Midbrain (tissue), 1 donor: ENCODE measurements at regions not wholly inside any gene's neighbourhood (a gene's known extent, or its start where the extent isn't known, plus 50 kb on each side); places are given as distances from the start of the nearest gene placed in this dataset.

Experiments used
- DNase-seq: peaks from one replicate; lab custom pipeline; 2025; lab: John Stamatoyannopoulos, UW

DNA sequence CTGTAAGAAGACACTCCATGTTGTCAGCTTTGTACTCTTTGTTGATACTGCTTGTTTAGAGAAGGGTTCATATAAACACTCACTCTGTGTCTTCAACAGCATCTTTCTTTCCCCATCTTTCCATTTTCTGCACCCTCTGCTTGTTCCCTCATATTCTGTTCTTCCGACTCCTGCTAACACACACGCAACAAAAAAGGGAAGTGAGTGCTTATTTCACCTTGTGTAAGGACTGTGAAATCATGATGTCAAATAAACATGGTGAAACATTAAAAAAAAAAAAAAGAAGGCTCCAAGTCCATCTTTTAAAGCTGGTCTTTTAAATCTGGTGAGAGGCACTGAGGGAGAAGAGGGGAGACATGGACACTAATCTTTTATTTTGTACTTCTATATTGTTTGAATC is 145.4 kb downstream of the RPAP3 start:
- DNase-seq, result no peak

DNA sequence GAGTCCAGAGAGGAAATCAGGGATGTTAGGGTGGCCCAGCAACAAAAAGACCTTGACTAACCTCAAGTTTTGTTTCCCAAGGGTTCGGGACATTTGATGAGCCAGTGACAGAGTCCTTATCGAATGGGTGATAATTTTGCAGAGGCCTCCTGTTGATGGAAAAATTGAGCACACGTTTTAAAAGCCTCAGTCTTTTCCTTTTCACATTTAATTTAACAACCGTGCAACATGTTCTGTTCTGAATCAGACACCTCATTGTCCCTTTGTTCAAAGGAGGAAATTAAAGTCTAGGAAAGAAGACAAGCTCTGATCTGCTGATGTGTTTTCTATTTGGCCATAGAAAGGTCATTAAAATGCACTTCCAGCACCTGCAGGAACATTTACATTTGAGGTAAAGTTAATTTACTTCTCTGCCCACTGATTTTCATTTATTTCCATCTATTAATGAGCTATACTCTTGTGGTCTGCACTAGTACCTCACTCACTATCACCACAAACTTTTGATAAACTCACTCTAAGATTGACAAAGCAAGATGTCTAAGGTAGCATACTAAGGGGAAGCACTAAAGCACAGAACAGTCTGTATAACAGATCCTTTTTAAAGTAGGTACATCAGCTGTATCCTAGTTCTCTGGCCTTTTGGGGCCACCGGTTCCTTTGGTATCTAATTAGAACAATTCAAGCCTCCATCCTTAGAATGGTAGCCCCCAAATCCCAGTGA is 147.0 kb downstream of the RPAP3 start:
- no peak for DNase-seq

DNA sequence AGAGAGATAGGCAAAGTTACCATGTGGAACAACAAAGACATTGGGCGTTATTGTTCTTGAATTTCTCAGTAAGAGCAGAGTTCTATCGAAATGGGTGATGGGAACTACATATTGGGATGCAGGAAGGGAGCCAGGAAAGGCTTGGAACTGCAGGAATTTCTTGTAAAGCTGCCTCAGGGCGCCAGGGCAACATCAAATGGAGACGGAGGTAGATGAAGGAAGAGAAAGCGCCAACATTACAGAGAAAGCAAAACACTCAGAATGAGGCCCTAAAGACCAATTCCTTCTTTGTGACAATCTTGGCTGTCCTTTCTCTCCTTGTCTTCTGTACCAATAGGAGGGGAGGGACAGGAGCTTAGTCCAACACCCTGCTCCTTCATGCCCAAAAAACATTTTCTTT is 148.4 kb downstream of the RPAP3 start:
- peak; percentile 35 for DNase-seq

DNA sequence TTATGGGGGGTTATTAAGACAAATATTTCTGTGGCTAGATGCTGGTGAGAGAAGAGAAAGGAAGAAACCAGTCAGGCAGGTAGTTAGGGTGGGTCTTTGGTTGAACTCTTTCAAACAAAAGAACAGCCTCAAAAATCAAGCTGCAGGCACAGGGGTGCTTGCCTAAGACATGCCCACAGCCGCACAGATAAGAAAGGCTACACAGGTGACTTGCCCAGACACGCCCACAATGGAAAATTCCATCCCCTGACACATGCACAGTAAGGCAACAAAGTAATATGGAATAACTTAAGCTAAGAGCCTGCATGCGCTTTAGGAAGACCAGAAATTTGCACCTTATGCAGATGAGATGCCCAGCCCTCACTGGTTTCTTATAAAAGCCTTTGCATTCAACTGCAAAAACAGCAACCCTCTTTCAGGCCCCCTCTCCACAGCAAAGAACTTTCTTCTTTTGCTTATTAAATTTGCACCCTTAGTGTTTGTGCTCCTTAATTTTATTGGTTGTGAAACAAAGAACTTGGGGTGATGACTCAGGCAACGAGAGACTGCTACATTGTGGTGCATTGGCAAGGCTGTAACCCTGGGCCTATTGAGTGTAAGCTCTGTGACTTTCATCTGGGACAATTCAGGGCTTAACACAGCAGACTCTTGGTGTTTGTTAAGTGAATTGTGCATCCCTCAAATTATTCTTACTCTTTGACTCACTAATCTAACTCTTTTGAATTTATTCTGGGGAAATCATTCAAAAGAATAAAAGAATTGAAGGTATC is 149.4 kb downstream of the RPAP3 start:
- DNase-seq, result peak; percentile 42

DNA sequence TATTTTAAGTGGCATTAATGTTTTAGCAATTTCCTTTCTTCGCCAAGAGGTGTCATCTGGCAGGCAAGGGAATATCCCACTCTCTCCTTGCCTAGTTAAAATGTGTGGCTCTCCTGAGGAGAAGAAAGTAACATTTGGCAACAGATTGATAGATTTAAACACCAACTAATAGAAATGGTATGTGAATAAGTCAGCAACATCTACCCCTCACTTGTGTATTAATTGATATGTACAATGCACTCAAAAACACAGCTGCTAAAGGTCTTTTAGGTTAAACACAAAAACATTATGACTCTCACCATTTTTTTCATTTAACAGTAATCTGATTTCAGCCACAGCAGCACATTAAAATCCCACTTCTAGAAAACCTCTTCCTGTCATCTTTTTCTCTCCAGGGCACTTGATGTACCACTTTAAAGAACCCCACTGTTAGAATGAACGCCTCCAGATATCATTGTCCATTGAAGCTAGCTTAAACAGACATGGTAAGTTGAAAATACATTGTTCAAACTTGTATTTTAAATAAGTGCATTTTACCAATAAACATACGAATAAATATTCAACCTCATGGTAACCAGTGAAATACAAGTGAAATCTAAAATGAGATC is 151.7 kb downstream of the RPAP3 start:
- no peak for DNase-seq

DNA sequence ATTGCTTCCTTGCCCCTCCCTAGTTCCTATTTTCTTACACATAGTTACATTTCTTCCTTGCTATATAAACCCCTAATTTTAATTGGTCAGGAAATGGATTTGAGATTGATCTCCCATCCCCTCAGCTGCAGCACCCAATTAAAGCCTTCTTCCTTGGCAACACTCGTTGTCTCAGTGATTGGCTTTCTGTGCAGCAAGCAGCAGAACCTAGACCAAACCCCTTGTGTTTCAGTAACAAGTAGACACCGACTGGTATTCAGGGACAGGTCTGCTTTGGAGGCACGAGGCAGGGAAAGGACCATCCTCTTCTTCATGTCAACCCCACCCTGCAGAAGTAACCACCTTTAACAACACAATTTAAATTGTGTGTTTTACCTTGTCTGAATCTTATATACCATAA is 152.6 kb downstream of the RPAP3 start:
- no peak for DNase-seq

DNA sequence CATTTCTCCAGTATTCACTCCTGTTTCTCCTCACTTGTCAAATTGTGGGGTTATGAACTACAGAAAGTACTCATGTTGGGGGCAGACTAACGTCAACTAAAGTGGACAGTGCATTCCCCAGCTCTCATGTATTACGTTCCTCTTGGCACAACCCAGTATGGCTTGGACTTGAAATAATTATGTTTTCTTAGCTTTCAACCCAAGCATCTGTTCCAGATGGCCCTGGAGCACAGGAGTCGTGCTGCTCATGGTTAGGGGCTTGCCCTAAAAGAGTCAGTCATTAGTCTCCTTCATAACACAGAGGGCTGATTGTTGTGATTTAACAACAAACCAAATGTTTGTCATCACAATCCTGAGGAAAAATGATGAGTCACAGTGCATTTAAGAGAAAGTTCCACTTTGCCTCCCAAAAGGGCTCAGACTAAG is 154.4 kb downstream of the RPAP3 start:
- peak; percentile 2 for DNase-seq

DNA sequence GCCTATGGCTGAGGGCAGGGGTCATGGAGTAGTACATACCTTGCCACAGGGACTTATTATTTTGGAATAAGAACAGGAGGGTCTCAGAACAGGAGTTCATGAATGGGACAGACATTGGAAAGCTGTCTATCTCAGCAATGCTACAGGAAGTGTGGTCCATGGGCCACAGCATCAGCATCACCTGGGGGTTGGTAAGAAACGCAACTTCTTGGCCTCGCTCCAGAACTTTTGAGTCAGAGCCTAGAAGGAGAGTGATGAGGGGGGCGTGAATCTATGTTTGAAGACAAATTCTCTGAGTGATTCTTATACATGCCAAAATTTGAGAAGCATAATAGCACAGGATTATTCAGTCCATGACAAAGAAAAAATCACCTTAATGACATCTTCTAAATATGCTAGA is 156.6 kb downstream of the RPAP3 start:
- no peak for DNase-seq

DNA sequence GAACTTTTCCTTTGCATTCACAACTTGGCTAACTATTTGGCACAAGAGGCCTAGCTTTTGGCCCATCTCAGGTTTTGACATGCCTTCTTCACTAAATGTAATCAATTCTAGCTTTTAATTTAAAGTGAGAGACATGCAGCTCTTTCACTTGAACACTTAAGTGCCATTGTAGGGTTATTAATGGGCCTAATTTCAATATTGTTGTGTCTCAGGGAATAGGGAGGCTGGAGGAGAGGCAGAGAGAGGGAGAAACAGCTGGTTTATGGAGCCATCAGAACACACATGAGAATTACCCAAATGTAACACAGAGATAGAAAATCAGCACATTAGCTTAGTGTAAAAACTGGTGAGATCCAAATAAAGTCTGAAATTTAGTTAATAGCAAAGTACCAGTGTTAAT is 157.4 kb downstream of the RPAP3 start:
- DNase-seq, result no peak

DNA sequence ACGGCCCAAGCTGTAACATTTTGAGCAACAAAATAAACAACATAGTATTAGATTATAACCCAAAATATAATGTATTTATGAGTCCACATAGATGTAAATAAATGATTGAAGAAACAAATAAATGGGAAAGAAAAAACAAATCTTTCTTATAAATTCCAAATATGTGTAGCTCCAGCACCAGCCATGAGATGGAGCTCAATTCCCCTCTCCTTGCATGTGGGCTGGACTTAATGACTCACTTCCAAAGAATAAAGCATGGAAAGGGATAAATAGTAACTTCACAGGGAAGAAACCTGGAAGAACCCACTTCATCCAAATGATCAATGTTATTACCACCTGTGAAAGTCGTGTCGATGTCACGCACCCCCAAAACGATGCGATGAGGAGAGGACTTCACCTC is 158.8 kb downstream of the RPAP3 start:
- no peak for DNase-seq

DNA sequence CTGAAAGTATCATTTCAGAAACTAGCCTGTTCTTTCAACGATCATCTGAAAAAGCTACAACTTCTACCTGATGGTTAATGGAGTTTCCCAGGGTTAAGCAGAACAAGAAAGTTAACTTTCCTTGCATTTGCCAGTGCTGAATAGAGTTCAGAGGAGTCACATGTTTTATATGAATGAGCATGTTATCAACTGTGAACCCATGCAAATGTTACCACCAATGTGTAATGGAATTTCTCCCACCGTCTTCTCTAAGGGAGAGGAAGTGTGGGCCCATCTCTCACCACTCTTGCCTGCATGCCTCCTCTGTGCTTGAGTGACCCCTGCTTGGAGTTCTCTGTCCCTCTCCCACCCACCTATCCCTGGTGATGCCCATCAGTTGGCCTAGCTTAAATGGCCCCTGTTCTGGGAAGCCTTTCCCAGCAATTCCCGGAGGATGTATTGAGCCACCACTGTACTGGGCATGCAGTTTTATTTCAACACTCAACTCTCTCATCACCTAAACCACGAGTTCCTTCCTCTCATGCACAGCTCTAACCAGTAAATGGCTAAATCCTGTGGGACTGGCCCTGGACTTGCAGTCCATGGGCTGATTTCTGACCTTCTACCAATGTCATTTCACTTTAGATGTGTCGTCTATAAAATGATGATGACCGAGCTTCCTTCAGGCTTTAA is 159.8 kb downstream of the RPAP3 start:
- no peak for DNase-seq

DNA sequence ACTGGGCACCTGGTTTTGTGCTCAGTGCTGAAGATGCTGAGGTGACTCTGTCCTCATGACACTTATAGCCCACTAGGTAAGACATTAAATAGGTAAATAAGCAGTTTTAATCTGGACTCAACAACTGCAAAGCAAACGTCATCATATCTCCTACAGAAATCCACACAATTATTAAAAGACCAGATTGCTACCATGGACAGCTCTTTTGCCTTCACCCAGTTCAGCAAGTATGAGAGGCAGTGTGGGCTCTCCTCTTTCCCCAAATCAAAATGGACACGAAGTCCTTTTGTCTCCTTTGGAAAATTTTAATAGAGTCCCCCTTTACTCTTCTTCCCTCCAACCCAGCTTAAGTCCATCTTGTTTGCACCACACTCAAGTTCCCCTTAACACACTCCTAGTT is 171.1 kb downstream of the RPAP3 start:
- DNase-seq, result no peak

DNA sequence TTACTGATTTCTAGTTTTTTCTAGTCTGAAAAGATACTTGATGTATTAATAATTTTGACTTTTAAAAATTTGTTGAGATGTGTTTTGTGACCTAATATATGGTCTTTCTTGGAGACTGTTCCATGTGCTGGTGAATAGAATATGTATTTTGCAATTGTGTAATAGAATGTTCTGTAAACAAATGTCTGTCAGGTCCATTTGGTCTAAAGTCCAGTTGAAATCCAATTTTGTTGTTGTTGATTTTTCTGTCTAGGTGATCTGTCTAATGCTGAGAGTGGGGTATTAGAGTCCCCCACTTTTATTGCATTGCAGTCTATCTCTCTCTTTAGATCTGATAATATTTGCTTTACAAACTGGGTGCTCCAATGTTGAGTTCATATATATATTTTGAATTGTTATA is 175.8 kb downstream of the RPAP3 start:
- DNase-seq, result no peak

DNA sequence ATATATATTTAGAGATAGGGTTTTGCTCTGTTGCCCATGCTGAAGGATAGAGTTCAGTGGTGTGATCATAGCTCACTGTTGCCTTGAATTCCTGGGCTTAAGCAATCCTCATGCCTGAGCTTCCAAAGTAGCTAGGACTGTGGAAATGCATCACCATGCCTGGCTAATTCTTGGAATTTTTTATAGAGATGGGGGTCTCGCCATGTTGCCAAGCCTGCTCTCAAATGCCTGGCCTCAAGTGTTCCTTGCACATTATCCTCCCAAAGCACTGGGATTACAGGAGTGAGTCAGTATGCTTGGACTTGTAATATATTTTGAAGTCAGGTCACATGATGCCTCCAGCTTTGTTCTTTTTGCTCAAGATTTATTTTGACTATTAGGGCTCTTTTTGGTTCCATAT is 178.0 kb downstream of the RPAP3 start:
- no peak for DNase-seq

DNA sequence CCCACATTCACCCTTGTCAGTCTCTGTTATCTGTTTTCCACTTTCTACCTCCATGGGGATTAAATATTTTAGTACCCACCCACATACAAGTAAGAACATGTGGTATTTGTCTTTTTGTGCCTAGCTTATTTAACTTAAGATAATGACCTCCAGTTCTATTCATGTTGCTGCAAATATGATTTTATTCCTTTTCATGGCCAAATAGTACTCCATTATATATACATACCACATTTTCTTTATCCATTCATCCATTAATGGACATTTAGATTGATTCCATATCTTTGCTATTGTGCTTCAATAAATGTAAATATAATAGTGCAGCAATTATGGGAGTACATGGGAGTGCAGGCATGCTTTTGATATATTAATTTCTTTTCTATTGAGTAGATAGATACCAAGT is 185.8 kb downstream of the RPAP3 start:
- DNase-seq, result no peak

DNA sequence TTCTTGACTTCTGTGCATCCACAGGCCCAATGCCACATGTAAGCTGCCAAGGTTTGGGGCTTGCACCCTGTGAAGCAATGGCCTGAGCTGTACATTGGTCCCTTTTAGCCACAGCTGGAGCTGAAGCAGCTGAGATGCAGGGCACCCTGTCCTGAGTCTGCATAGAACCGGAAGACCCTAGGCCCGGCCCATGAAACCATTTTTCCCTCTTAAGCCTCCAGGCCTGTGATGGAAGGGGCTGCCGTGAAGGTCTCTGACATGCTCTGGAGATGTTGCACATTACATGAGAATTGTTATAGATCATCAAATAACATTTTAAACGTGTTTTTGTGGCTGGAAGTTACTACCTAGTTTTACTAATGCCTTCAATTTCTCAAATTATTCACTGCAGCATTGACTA is 188.7 kb downstream of the RPAP3 start:
- no peak for DNase-seq

DNA sequence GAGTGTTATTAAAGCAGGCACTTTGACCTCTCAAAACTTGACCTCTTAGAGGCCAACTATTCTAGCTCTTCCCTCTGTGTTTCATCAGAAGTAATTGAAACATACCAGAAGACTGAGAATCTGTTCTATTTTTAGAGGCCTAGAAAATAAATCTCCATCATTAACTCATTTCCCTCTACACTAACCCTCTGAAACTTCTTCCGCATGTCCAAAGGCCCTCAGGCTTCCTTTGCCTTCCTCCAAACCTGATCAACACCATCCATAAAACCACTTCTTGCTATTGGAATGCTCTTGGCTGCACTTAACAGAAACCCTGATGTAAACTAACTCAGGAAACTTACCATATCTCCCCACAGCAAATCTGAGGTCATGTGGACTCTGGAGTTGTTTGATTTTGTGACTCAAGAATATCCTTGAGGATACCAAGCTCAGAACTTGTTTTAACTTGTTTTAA is 196.4 kb downstream of the RPAP3 start:
- DNase-seq, result no peak

DNA sequence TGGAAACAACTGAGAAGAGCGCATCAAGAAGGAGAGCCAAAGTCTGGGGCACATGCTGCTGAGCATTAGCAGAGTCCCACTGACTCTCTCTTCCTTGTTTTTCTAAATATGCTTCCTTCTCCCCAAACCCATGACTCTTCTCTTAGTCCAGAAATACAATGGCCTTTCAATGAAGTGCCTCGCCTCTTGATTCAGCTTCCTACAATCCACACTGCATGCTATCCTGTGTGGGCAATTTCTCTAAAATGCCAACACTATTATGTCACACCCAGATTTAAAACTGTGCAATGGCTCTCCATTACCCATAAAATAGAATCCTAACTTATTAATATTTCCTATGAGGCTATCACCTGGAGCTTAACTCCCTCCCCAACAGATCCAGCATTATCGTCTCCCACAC is 198.6 kb downstream of the RPAP3 start:
- DNase-seq, result no peak

DNA sequence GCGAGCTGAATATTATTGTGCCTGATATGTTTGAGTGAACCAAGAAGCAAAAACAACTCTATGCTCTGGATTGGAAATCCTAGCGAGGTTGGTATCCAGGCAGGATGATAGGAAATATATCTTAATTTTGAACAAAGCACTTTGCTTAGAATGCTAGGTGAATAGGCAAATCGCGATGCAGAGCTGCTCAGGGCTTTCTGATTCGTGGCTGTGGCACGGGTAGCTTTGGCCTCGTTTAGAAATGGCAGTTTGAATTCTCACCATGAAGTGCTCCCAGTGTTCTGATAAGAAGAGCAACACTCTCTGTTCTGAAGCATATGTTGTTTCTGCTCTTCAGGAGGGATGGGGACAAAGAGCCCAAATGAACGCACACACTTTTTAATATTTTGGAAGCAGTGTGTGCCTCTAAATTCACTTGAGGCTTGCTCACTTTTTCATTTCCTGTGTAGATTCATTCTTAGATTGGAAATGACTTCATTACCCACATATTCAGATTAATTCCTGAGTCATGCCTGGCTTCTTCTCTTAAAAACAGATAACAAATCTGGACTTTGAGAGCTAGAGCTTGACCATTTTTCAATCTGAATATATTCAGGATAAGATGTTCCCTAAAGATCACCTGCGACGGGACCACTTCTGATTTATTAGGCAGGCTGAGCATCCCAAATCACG is 200.9 kb downstream of the RPAP3 start:
- DNase-seq, result no peak

DNA sequence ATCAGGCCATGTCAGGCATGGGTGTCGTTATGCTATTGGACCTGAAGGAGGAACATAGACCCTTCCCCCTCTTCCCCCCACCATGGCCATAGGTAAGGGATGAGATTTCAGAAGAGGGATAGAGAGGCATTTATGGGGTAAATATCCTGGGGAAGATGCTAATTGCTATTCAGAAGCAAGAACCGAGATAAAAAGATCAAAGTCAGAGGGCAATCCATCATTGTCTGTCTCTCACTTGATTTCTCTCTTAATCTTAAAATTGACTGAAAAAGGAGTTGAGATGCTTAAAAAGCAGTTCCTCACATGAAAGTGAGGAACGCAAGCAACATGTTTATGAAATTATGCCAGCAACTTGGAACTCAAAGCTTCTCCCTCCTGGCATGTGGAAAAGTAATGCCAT is 212.0 kb downstream of the RPAP3 start:
- no peak for DNase-seq

DNA sequence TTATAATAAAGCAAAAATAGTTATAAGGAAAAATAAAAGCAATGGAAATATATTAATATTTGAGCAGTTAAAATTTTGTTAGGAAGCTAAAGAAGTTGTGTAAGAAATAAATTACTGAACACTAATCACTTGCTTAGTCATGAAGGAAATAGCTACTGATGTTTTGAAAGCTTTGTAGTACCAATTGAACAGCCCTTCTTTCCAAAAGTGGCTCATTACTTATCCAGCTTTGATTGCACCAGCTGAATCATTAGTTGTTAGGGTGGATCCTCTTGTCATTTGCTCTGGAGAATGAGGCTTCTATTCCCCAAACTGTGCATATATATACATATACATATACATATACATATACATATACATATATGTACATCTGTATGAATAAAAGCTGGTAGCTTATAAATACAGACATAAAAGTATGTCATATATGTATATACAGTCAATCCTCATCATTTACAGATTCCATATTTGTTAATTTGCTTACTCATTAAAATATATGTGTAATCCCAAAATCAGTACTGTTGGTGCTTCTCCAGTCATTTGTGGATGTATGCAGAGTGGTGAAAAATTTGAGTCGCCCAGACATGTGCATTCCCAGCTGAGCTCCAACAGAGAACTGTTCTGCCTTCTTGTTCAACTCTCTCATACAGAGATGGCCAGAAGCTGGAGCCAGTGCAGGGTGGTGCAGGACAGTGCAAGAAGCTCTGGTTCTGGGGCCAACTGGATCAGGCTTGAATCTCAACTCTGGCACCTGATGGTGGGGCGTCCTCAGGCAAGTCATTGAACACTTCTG is 214.1 kb downstream of the RPAP3 start:
- no peak for DNase-seq
